Loucy (cell line): ENCODE measurements at regions not wholly inside any gene's neighbourhood (a gene's known extent, or its start where the extent isn't known, plus 50 kb on each side); places are given as distances from the start of the nearest gene placed in this dataset.

Source experiments
- H2AFZ ChIP-seq: fragments of 200-600 bp; sonication (generic); 2 replicates; pipeline ENCODE4 v1.6.0; 2016; ENCODE audit warnings: antibody characterized with exemption, mild to moderate bottlenecking, low read length, moderate library complexity
- H3F3A ChIP-seq: fragments of 200-600 bp; 2 replicates; pipeline ENCODE4 v1.6.0; 2016; ENCODE audit warnings: antibody characterized with exemption, low read depth, mild to moderate bottlenecking
- H3K27me3 ChIP-seq: fragments of 200-600 bp; sonication (generic); 2 replicates; pipeline ENCODE4 v1.6.1; 2014; ENCODE audit warnings: low read length, mild to moderate bottlenecking; ENCODE audit not compliant: insufficient read depth, poor library complexity, severe bottlenecking
- H3K36me3 ChIP-seq: fragments of 200-600 bp; sonication (generic); 2 replicates; pipeline ENCODE4 v1.6.1; 2016; ENCODE audit warnings: low read length; ENCODE audit not compliant: insufficient read depth
- H3K4me1 ChIP-seq: fragments of 200-600 bp; sonication (generic); 2 replicates; pipeline ENCODE4 v1.5.1; 2014; ENCODE audit warnings: low read length, mild to moderate bottlenecking; ENCODE audit not compliant: insufficient read depth, poor library complexity, severe bottlenecking
- H3K4me2 ChIP-seq: fragments of 200-600 bp; sonication (generic); 2 replicates; pipeline ENCODE4 v1.6.0; 2014; ENCODE audit warnings: antibody characterized with exemption, low read length, low read depth, mild to moderate bottlenecking; ENCODE audit not compliant: poor library complexity, severe bottlenecking
- H3K4me3 ChIP-seq: fragments of 200-600 bp; sonication (generic); 2 replicates; pipeline ENCODE4 v1.5.1; 2014; ENCODE audit warnings: low read length, mild to moderate bottlenecking, mixed read lengths; ENCODE audit not compliant: poor library complexity, severe bottlenecking
- H3K79me2 ChIP-seq: fragments of 200-600 bp; sonication (generic); 2 replicates; pipeline ENCODE4 v1.6.1; 2014; ENCODE audit warnings: low read length; ENCODE audit not compliant: insufficient read depth
- H3K9ac ChIP-seq: fragments of 200-600 bp; sonication (generic); 2 replicates; pipeline ENCODE4 v1.6.0; 2014; ENCODE audit warnings: mild to moderate bottlenecking, low read depth, low read length, moderate library complexity; ENCODE audit not compliant: poor library complexity, severe bottlenecking
- H3K9me2 ChIP-seq: fragments of 200-600 bp; sonication (generic); replicated peaks from 2 replicates; pipeline ENCODE4 v1.6.1; 2016; ENCODE audit warnings: low read depth, low read length, mixed read lengths
- H3K9me3 ChIP-seq: fragments of 200-600 bp; sonication (generic); 2 replicates; pipeline ENCODE4 v1.6.1; 2014; ENCODE audit warnings: mild to moderate bottlenecking, antibody characterized with exemption, low read length, low read depth; ENCODE audit not compliant: insufficient read depth
- H4K20me1 ChIP-seq: fragments of 200-600 bp; sonication (generic); 2 replicates; pipeline ENCODE4 v1.6.0; 2014; ENCODE audit warnings: antibody characterized with exemption, low read length, mild to moderate bottlenecking; ENCODE audit not compliant: insufficient read depth, poor library complexity, severe bottlenecking
- EZH2phosphoT487 ChIP-seq: fragments of 200-600 bp; IDR thresholded peaks from 2 replicates; pipeline ENCODE4 v1.6.1; 2018; ENCODE audit warnings: antibody characterized with exemption, mild to moderate bottlenecking, moderate library complexity, borderline replicate concordance
- TF ChIP-seq, protein P1 (sequence below): fragments of 200-600 bp; sonication (generic); conservative IDR thresholded peaks from 2 replicates; pipeline ENCODE4 v1.5.1; 2014; ENCODE audit warnings: mild to moderate bottlenecking, antibody characterized with exemption, low read length

DNA sequence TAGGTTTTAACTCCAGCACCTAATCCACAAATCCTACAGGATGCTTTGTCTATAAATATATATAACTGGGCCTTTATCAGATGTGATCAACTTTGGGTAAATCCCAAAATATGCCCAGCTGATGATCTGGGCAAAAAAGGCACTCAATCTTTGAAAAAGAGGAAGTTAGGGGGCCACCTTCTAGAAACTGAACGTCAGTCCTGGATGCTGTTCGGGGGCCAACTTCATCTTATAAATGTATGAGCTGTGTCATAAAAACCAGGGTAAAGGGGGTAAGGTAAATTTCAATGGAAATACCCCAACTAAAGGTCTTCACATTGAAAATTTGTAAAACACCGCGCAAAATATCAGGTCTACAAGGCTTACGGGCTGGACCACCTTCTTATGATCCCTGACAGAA is 264.4 kb upstream of the UBE2E2 start:
- no peak overlapping the region for H3K9ac ChIP-seq
- no peak overlapping the region for H3K4me2 ChIP-seq
- no peaks in the 10 kb centered on the region for H3K36me3 ChIP-seq
- no peaks in the 10 kb centered on the region for H4K20me1 ChIP-seq
- no peak for TF ChIP-seq EZH2phosphoT487
- TF ChIP-seq, protein P1, sequence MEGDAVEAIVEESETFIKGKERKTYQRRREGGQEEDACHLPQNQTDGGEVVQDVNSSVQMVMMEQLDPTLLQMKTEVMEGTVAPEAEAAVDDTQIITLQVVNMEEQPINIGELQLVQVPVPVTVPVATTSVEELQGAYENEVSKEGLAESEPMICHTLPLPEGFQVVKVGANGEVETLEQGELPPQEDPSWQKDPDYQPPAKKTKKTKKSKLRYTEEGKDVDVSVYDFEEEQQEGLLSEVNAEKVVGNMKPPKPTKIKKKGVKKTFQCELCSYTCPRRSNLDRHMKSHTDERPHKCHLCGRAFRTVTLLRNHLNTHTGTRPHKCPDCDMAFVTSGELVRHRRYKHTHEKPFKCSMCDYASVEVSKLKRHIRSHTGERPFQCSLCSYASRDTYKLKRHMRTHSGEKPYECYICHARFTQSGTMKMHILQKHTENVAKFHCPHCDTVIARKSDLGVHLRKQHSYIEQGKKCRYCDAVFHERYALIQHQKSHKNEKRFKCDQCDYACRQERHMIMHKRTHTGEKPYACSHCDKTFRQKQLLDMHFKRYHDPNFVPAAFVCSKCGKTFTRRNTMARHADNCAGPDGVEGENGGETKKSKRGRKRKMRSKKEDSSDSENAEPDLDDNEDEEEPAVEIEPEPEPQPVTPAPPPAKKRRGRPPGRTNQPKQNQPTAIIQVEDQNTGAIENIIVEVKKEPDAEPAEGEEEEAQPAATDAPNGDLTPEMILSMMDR: no peak
- no peak overlapping the region for H2AFZ ChIP-seq
- H3K9me3 ChIP-seq: no peaks in the 10 kb centered on the region
- H3K4me3 ChIP-seq: no peak overlapping the region
- no peaks in the 10 kb centered on the region for H3K9me2 ChIP-seq
- H3K79me2 ChIP-seq: no peaks in the 10 kb centered on the region
- no peaks in the 10 kb centered on the region for H3K4me1 ChIP-seq
- H3K27me3 ChIP-seq: no peaks in the 10 kb centered on the region
- H3F3A ChIP-seq: no peaks in the 10 kb centered on the region

DNA sequence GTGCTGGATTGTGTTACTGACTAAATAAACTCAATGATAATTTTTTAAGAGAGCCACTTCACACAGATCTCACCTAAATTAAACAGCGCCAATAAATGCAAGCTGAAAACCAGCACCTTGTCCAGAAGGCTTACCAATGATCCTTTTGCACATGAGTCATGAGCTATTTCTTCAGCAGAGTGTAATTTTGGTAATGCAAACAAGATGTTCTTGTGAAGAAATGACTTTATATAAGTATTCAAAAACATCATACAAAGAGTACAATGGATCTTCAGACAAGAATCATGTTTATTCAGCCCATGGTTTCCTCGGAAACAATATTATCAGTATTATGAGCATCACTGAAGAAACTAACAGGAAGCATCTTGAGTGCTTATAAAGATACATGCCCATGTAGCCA is 263.8 kb upstream of the UBE2E2 start:
- Histone ChIP-seq H3K4me3 (no peak overlapping the region), H3K79me2 (no peaks in the 10 kb centered on the region)

DNA sequence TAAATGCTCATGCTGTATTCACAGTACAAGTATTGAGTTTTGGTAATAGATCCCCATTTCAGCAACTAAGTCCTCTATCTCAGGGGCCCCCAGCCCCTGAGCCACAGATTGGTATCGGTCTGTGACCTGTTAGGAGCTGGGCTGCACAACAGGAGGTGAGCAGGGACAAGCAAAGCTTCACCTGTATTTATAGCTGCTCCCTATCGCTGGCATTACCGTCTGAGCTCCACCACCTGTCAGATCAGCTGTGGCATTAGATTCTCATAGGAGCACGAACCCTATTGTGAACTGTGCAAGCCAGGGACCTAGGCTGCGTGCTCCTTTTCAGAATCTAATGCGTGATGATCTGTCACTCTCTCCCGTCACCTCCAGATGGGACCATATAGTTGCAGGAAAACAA is 262.8 kb upstream of the UBE2E2 start:
- Histone ChIP-seq H3K36me3 (no peaks in the 10 kb centered on the region), H2AFZ (no peak overlapping the region), H3K4me1 (no peaks in the 10 kb centered on the region), H3K27me3 (no peaks in the 10 kb centered on the region), H3K79me2 (no peaks in the 10 kb centered on the region), H3K9me2 (no peaks in the 10 kb centered on the region), H3K4me2 (no peak overlapping the region), H3K4me3 (no peak overlapping the region), H3K9me3 (no peaks in the 10 kb centered on the region), H3K9ac (no peak overlapping the region), H3F3A (no peaks in the 10 kb centered on the region), H4K20me1 (no peaks in the 10 kb centered on the region)
- TF ChIP-seq EZH2phosphoT487: no peak
- TF ChIP-seq, protein P1: no peak

More for the DNA sequence above, 263.8 kb upstream of the UBE2E2 start:
- no peak overlapping the region for H2AFZ ChIP-seq
- H3K4me1 ChIP-seq: no peaks in the 10 kb centered on the region
- no peak for TF ChIP-seq EZH2phosphoT487
- TF ChIP-seq, protein P1: no peak
- H3K9me2 ChIP-seq: no peaks in the 10 kb centered on the region
- H3K9ac ChIP-seq: no peak overlapping the region
- no peaks in the 10 kb centered on the region for H3K27me3 ChIP-seq
- no peaks in the 10 kb centered on the region for H3F3A ChIP-seq
- H4K20me1 ChIP-seq: no peaks in the 10 kb centered on the region
- H3K36me3 ChIP-seq: no peaks in the 10 kb centered on the region
- no peak overlapping the region for H3K4me2 ChIP-seq
- H3K9me3 ChIP-seq: no peaks in the 10 kb centered on the region
